ENCODE measurements at regions not wholly inside any gene's neighbourhood (a gene's known extent, or its start where the extent isn't known, plus 50 kb on each side); places are given as distances from the start of the nearest gene placed in this dataset.

GRCh38 chr11:128086794-128087193 is 500.6 kb downstream of the ETS1 start:
- TF ChIP-seq, protein P1, sequence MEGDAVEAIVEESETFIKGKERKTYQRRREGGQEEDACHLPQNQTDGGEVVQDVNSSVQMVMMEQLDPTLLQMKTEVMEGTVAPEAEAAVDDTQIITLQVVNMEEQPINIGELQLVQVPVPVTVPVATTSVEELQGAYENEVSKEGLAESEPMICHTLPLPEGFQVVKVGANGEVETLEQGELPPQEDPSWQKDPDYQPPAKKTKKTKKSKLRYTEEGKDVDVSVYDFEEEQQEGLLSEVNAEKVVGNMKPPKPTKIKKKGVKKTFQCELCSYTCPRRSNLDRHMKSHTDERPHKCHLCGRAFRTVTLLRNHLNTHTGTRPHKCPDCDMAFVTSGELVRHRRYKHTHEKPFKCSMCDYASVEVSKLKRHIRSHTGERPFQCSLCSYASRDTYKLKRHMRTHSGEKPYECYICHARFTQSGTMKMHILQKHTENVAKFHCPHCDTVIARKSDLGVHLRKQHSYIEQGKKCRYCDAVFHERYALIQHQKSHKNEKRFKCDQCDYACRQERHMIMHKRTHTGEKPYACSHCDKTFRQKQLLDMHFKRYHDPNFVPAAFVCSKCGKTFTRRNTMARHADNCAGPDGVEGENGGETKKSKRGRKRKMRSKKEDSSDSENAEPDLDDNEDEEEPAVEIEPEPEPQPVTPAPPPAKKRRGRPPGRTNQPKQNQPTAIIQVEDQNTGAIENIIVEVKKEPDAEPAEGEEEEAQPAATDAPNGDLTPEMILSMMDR (IDR thresholded peaks at IDR 0.05) = no peak
- Mint-ChIP-seq H3K27me3 (ENCODE audit: insufficient read depth) (peaks cover 4% of the 10 kb centered on the region), H3K27ac (no peak overlapping the region), H3K4me3 (no peak overlapping the region), H3K4me1 (ENCODE audit: low read depth) (no peaks in the 10 kb centered on the region), H3K9me3 (peaks cover 21% of the 10 kb centered on the region), H3K36me3 (ENCODE audit: low read depth) (peaks cover 21% of the 10 kb centered on the region)
- no peak for DNase-seq

GRCh38 chr11:128085276-128085675 is 502.1 kb downstream of the ETS1 start:
- DNase-seq = no peak
- H3K4me1 Mint-ChIP-seq (ENCODE audit: low read depth) = no peaks in the 10 kb centered on the region
- H3K27ac Mint-ChIP-seq = no peak overlapping the region
- H3K36me3 Mint-ChIP-seq (ENCODE audit: low read depth) = peaks cover 17% of the 10 kb centered on the region
- peaks cover 3% of the 10 kb centered on the region; the same call in 1 of the 2 replicates for H3K27me3 Mint-ChIP-seq (ENCODE audit: insufficient read depth)
- no peak overlapping the region for H3K4me3 Mint-ChIP-seq
- TF ChIP-seq, protein P1 (IDR thresholded peaks at IDR 0.05) = no peak
- peaks cover 17% of the 10 kb centered on the region for H3K9me3 Mint-ChIP-seq

GRCh38 chr11:128082574-128082973 is 504.8 kb downstream of the ETS1 start:
- no peak for DNase-seq
- peaks cover 1% of the 10 kb centered on the region; the same call in 1 of the 2 replicates for H3K27me3 Mint-ChIP-seq (ENCODE audit: insufficient read depth)
- H3K4me1 Mint-ChIP-seq (ENCODE audit: low read depth) = no peaks in the 10 kb centered on the region
- peaks cover 4% of the 10 kb centered on the region for H3K9me3 Mint-ChIP-seq
- no peak overlapping the region for H3K27ac Mint-ChIP-seq
- H3K4me3 Mint-ChIP-seq = no peak overlapping the region
- H3K36me3 Mint-ChIP-seq (ENCODE audit: low read depth) = peaks cover 4% of the 10 kb centered on the region; the same call in 1 of the 2 replicates
- TF ChIP-seq, protein P1 (IDR thresholded peaks at IDR 0.05) = no peak

GRCh38 chr11:128069665-128070064 is 517.7 kb downstream of the ETS1 start:
- H3K4me1 Mint-ChIP-seq (ENCODE audit: low read depth) = peaks cover 6% of the 10 kb centered on the region; the same call in 1 of the 2 replicates
- no peak for DNase-seq
- no peaks in the 10 kb centered on the region; the same call in none of the 2 replicates for H3K27me3 Mint-ChIP-seq (ENCODE audit: insufficient read depth)
- no peak overlapping the region for H3K4me3 Mint-ChIP-seq
- no peak overlapping the region for H3K27ac Mint-ChIP-seq
- no peaks in the 10 kb centered on the region for H3K36me3 Mint-ChIP-seq (ENCODE audit: low read depth)
- TF ChIP-seq, protein P1 (IDR thresholded peaks at IDR 0.05) = no peak
- no peaks in the 10 kb centered on the region for H3K9me3 Mint-ChIP-seq

GRCh38 chr11:128067780-128068179 is 519.6 kb downstream of the ETS1 start:
- Mint-ChIP-seq H3K9me3 (no peaks in the 10 kb centered on the region), H3K27ac (no peak overlapping the region), H3K4me1 (ENCODE audit: low read depth) (no peaks in the 10 kb centered on the region), H3K36me3 (ENCODE audit: low read depth) (no peaks in the 10 kb centered on the region), H3K27me3 (ENCODE audit: insufficient read depth) (no peaks in the 10 kb centered on the region; the same call in 1 of the 2 replicates), H3K4me3 (no peak overlapping the region)
- TF ChIP-seq, protein P1 (IDR thresholded peaks at IDR 0.05) = no peak
- DNase-seq = no peak

DNA sequence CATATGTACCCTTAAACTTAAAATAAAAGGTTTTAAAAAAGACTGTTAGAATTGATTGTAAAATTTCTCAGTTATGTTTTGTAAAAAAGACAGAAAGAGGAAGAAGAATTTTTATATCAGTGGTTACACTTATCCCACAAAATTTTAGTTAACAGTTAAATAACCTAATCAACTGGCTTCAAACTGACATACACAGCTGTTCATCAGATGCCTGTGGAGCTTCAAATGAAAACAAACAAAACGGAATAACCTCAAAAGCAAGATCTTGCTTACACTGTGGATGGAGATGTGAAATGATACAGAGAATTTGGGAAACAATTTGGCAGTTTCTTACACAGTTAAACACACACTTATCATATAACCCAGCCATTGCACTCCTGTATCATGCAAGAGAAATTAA is 521.0 kb downstream of the ETS1 start:
- Mint-ChIP-seq H3K27ac (no peak overlapping the region), H3K9me3 (no peaks in the 10 kb centered on the region), H3K36me3 (ENCODE audit: low read depth) (no peaks in the 10 kb centered on the region), H3K4me3 (no peak overlapping the region), H3K4me1 (ENCODE audit: low read depth) (no peaks in the 10 kb centered on the region), H3K27me3 (ENCODE audit: insufficient read depth) (no peaks in the 10 kb centered on the region; the same call in 1 of the 2 replicates)
- DNase-seq = no peak
- TF ChIP-seq, protein P1 (IDR thresholded peaks at IDR 0.05) = no peak
